HepG2 (cell line): ENCODE measurements at regions not wholly inside any gene's neighbourhood (a gene's known extent, or its start where the extent isn't known, plus 50 kb on each side); places are given as distances from the start of the nearest gene placed in this dataset.

Experiments
- ATAC-seq: fragments of 200-7000 bp; cut with Tn5 transposase; 3 replicates; pipeline ENCODE4 v1.9.1; 2020; ENCODE audit warnings: mild to moderate bottlenecking, moderate library complexity
- BruUV-seq: library from RNA; stranded (reverse); fragments of 400-500 nt; replicated peaks from 2 replicates; lab custom pipeline; 2021; lab: Mats Ljungman, UMichigan
- CTCF ChIA-PET: fragments of 300-600 bp; formaldehyde crosslinking; extraction: SDS; loops from one replicate; lab custom pipeline; 2021; ENCODE audit warnings: low total read pairs, inconsistent platforms, low intra/inter-chr PET ratio; lab: Yijun Ruan, JAX
- POLR2A ChIA-PET: fragments of 350-600 bp; sonication (Branson Sonifier 250); formaldehyde crosslinking; loops from one replicate; lab custom pipeline; 2020; ENCODE audit warnings: antibody characterized with exemption, inconsistent platforms; lab: Yijun Ruan, JAX
- DNase-seq: peaks from one replicate; pipeline ENCODE4 v3.0.0-alpha.2; 2015; ENCODE audit warnings: low spot score
- FAIRE-seq: peaks from 3 replicates; lab custom pipeline; 2011; peaks lifted over from hg19 to GRCh38; lab: Jason Lieb, UNC
- H2AFZ ChIP-seq: one replicate; pipeline ENCODE4 v1.6.1; 2011; ENCODE audit warnings: low read length, inconsistent platforms
- H3K27ac ChIP-seq: fragments of 300-600 bp; 3 replicates; pipeline ENCODE4 v1.8.0; 2011; ENCODE audit warnings: mixed run types, mild to moderate bottlenecking, mixed read lengths, low read length, inconsistent platforms; ENCODE audit not compliant: insufficient read depth; ENCODE audit errors: extremely low read length
- H3K27me3 ChIP-seq, 2 experiments: fragments of 200-600 bp in 1 of 2; 2 replicates in 1 of 2; 3 replicates in 1 of 2; pipeline versions ENCODE4 v1.6.0 to v1.8.0; 2011; ENCODE audit warnings: low read length in 2 of 2, mild to moderate bottlenecking in 2 of 2, moderate library complexity in 2 of 2, inconsistent platforms in 1 of 2; ENCODE audit not compliant: insufficient read depth in 2 of 2, control insufficient read depth in 1 of 2
- H3K36me3 ChIP-seq, 2 experiments: fragments of 200-600 bp in 1 of 2; replicated peaks in 1 of 2; 2 replicates in 1 of 2; 3 replicates in 1 of 2; pipeline versions ENCODE4 v1.5.1 to v1.8.0; 2011; ENCODE audit warnings: low read length in 2 of 2, inconsistent platforms in 1 of 2; ENCODE audit not compliant: insufficient read depth in 2 of 2, control insufficient read depth in 1 of 2
- H3K4me1 ChIP-seq: 2 replicates; pipeline ENCODE4 v1.5.1; 2012; ENCODE audit warnings: low read length, inconsistent platforms; ENCODE audit not compliant: insufficient read depth
- H3K4me2 ChIP-seq: 2 replicates; pipeline ENCODE4 v1.6.0; 2011; ENCODE audit warnings: low read depth, low read length, inconsistent platforms
- H3K4me3 ChIP-seq, 3 experiments: fragments of 200-600 bp in 1 of 3; sonication (generic), shearing (Covaris generic) in 1 of 3; replicated peaks in 1 of 3; 2 replicates each; pipeline ENCODE4 v1.5.1; 2011 to 2016; ENCODE audit warnings: low read length in 3 of 3, inconsistent platforms in 2 of 3, low read depth in 2 of 3, mild to moderate bottlenecking in 2 of 3, control low read depth in 1 of 3, mixed read lengths in 1 of 3; ENCODE audit not compliant: insufficient read depth in 1 of 3
- H3K79me2 ChIP-seq: one replicate; pipeline ENCODE4 v1.6.1; 2011; ENCODE audit warnings: low read length, inconsistent platforms; ENCODE audit not compliant: insufficient read depth
- H3K9ac ChIP-seq: 2 replicates; pipeline ENCODE4 v1.6.0; 2011; ENCODE audit warnings: mild to moderate bottlenecking, low read depth, low read length, inconsistent platforms; ENCODE audit not compliant: insufficient read depth
- H3K9me3 ChIP-seq: 2 replicates; pipeline ENCODE4 v1.5.1; 2012; ENCODE audit warnings: mild to moderate bottlenecking, low read length
- H4K20me1 ChIP-seq: 2 replicates; pipeline ENCODE4 v1.6.0; 2011; ENCODE audit warnings: inconsistent platforms, mild to moderate bottlenecking, low read length, moderate library complexity; ENCODE audit not compliant: insufficient read depth
- ELF4 ChIP-seq: sonication (generic); formaldehyde crosslinking; IDR thresholded peaks from 2 replicates; pipeline ENCODE4 v1.5.0; 2020; ENCODE audit warnings: missing genetic modification reagents, mild to moderate bottlenecking, moderate library complexity, borderline replicate concordance
- GATA4 ChIP-seq: sonication (generic); IDR thresholded peaks from 2 replicates; pipeline ENCODE4 v1.6.1; 2016; ENCODE audit warnings: antibody characterized with exemption, low read depth, borderline replicate concordance
- KMT2B ChIP-seq: IDR thresholded peaks from 2 replicates; pipeline ENCODE4 v1.6.1; 2016; ENCODE audit warnings: missing genetic modification reagents, missing compliant biosample characterization
- ZBTB38 ChIP-seq: sonication (generic); formaldehyde crosslinking; IDR thresholded peaks from 2 replicates; pipeline ENCODE4 v1.5.1; 2020; ENCODE audit warnings: mild to moderate bottlenecking, missing genetic modification reagents
- ZMYM2 ChIP-seq: sonication (generic); formaldehyde crosslinking; IDR thresholded peaks from 2 replicates; pipeline ENCODE4 v1.8.0; 2022; ENCODE audit warnings: mild to moderate bottlenecking, missing genetic modification reagents
- ZSCAN30 ChIP-seq: sonication (generic); formaldehyde crosslinking; IDR thresholded peaks from 2 replicates; pipeline ENCODE4 v1.5.0; 2020; ENCODE audit warnings: mild to moderate bottlenecking, missing genetic modification reagents
- WGBS: methylation state at CpG from one replicate; pipeline ENCODE4 v1.1.6; 2017; ENCODE audit warnings: low lambda C conversion rate; 5-methylcytosine and 5-hydroxymethylcytosine counted together
- in situ Hi-C: cut with HindIII; loops from 2 replicates; pipeline ENCODE4 v1.10.0; 2017; ENCODE audit warnings: low pct_unique_long_range_greater_than_20kb; ENCODE audit not compliant: extremely low pct_ligation_motif_present
- intact Hi-C: fragments of 100-400 bp; cut with micrococcal nuclease; formaldehyde crosslinking; loops from one replicate; pipeline ENCODE4 v1.10.0; 2022; ENCODE audit not compliant: unreplicated experiment
- TF ChIP-seq, protein P1 (sequence below): sonication (generic); formaldehyde crosslinking; IDR thresholded peaks from 2 replicates; pipeline ENCODE4 v1.4.0; 2020; ENCODE audit warnings: missing genetic modification reagents, borderline replicate concordance
- TF ChIP-seq, protein P2 (sequence below): fragments of 450-650 bp; IDR thresholded peaks from 2 replicates; pipeline ENCODE4 v1.6.1; 2016
- TF ChIP-seq, protein P3 (sequence below): sonication (generic); formaldehyde crosslinking; IDR thresholded peaks from 2 replicates; pipeline ENCODE4 v1.4.0; 2020; ENCODE audit warnings: missing genetic modification reagents
- TF ChIP-seq, protein P4 (sequence below): sonication (generic); formaldehyde crosslinking; IDR thresholded peaks from 2 replicates; pipeline ENCODE4 v1.9.0; 2021; ENCODE audit warnings: missing genetic modification reagents, borderline replicate concordance

DNA sequence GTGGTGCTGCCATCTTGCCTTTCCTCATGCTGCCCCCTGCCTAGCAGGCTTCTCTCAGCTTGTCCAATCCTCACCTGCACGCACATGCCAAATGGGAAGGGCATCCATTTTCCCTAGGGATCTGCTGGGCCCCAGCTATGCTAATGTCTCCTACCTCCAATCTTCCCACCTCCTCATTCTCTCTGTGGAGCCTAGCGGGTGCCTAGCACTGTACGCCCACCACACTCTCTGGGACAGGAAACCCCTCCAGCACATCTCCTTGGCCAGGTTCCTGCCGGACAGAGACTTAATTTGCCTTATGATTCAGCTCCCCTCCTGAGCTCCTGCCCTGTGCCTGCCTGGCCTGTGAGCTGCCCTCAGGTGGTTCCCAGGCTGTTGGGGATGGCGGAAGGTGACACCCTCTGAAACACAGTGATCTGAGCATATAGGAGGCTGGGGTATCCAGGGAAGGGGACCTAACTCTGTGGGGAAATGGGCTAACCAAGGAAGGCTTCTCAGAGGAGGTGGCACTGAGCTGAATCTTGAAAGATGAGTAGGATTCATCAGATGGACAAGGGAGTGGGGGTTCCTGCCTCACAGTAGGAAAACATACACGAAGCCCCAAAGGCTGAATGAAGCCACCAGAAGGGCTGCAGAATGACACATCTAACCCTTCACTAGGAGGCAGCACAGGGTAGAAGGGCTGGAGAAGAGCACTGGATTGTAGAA is 79.2 kb upstream of the WNT11 start:
- BruUV-seq: no TSS peak
- in situ Hi-C loops: no loop called here
- no peak overlapping the region for H3K9ac ChIP-seq
- no peak overlapping the region for H3K27ac ChIP-seq
- WGBS: 69% methylated on average over 6 of the region's 6 CpGs
- H2AFZ ChIP-seq: no peak overlapping the region
- no peaks in the 10 kb centered on the region for H3K36me3 ChIP-seq
- no peaks in the 10 kb centered on the region for H4K20me1 ChIP-seq
- CTCF ChIA-PET: no interaction called here
- intact Hi-C loops: no loop called here
- H3K4me1 ChIP-seq: no peaks in the 10 kb centered on the region
- POLR2A ChIA-PET: no interaction called here
- no peak for FAIRE-seq
- TF ChIP-seq, protein P1, sequence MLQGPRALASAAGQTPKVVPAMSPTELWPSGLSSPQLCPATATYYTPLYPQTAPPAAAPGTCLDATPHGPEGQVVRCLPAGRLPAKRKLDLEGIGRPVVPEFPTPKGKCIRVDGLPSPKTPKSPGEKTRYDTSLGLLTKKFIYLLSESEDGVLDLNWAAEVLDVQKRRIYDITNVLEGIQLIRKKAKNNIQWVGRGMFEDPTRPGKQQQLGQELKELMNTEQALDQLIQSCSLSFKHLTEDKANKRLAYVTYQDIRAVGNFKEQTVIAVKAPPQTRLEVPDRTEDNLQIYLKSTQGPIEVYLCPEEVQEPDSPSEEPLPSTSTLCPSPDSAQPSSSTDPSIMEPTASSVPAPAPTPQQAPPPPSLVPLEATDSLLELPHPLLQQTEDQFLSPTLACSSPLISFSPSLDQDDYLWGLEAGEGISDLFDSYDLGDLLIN (CRISPR knock-in tag): no peak
- TF ChIP-seq, all 625 proteins: peak for 0
- Histone ChIP-seq H3K4me2 (no peak overlapping the region), H3K4me3 (no peak overlapping the region), H3K9me3 (no peaks in the 10 kb centered on the region), H3K27me3 (peaks cover 5 to 49% of the 10 kb centered on the region in 2 experiments; a peak in 3 of 5 replicates), H3K79me2 (no peaks in the 10 kb centered on the region)
- DNase-seq (no peak), ATAC-seq (no peak)

DNA sequence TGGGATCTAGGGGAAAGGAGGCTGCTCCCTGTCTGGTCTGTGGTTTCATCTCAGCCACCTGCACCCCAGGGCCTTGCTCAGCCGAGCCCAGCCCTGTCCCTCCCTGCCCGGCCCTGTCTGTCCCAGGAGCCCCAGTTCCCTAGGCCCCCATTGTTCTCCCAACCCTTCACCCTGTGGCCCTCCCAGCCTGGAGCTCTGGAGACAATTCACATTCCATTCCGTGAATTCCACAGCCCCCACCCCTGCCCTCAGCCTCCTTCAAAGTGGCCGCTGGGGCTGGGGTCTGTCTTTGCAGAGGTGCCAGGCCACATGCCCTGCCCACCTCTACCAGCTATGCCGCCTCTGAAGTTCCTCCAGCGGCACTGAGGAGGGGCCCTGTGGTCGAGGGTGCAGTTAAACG is 77.9 kb upstream of the WNT11 start:
- Histone ChIP-seq H3K79me2 (no peaks in the 10 kb centered on the region), H3K4me2 (no peak overlapping the region), H3K27me3 (peaks cover 5 to 61% of the 10 kb centered on the region in 2 experiments; a peak in 3 of 5 replicates), H3K4me3 (no peak overlapping the region), H3K36me3 (no peaks in the 10 kb centered on the region), H2AFZ (no peak overlapping the region), H3K9me3 (no peaks in the 10 kb centered on the region), H3K27ac (no peak overlapping the region), H4K20me1 (no peaks in the 10 kb centered on the region), H3K4me1 (no peaks in the 10 kb centered on the region), H3K9ac (no peak overlapping the region)
- ChIA-PET CTCF (no interaction called here), POLR2A (no interaction called here)
- 20% methylated on average over 8 of the region's 8 CpGs for WGBS
- in situ Hi-C loops (no loop called here), intact Hi-C loops (no loop called here)
- no peak for ATAC-seq
- FAIRE-seq: no peak
- DNase-seq: no peak
- no TSS peak for BruUV-seq
- TF ChIP-seq ZMYM2 (CRISPR knock-in tag): no peak
- TF ChIP-seq, protein P2, sequence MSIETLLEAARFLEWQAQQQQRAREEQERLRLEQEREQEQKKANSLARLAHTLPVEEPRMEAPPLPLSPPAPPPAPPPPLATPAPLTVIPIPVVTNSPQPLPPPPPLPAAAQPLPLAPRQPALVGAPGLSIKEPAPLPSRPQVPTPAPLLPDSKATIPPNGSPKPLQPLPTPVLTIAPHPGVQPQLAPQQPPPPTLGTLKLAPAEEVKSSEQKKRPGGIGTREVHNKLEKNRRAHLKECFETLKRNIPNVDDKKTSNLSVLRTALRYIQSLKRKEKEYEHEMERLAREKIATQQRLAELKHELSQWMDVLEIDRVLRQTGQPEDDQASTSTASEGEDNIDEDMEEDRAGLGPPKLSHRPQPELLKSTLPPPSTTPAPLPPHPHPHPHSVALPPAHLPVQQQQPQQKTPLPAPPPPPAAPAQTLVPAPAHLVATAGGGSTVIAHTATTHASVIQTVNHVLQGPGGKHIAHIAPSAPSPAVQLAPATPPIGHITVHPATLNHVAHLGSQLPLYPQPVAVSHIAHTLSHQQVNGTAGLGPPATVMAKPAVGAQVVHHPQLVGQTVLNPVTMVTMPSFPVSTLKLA: no peak
- no peak for TF ChIP-seq ELF4 (CRISPR knock-in tag)
- TF ChIP-seq ZSCAN30: no peak
- no peak for TF ChIP-seq ZBTB38 (CRISPR knock-in tag)
- no peak for TF ChIP-seq KMT2B (CRISPR knock-in tag)
- no peak for TF ChIP-seq GATA4
- TF ChIP-seq, protein P3, sequence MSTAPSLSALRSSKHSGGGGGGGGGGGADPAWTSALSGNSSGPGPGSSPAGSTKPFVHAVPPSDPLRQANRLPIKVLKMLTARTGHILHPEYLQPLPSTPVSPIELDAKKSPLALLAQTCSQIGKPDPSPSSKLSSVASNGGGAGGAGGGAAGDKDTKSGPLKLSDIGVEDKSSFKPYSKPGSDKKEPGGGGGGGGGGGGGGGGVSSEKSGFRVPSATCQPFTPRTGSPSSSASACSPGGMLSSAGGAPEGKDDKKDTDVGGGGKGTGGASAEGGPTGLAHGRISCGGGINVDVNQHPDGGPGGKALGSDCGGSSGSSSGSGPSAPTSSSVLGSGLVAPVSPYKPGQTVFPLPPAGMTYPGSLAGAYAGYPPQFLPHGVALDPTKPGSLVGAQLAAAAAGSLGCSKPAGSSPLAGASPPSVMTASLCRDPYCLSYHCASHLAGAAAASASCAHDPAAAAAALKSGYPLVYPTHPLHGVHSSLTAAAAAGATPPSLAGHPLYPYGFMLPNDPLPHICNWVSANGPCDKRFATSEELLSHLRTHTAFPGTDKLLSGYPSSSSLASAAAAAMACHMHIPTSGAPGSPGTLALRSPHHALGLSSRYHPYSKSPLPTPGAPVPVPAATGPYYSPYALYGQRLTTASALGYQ (CRISPR knock-in tag): no peak
- TF ChIP-seq, protein P4, sequence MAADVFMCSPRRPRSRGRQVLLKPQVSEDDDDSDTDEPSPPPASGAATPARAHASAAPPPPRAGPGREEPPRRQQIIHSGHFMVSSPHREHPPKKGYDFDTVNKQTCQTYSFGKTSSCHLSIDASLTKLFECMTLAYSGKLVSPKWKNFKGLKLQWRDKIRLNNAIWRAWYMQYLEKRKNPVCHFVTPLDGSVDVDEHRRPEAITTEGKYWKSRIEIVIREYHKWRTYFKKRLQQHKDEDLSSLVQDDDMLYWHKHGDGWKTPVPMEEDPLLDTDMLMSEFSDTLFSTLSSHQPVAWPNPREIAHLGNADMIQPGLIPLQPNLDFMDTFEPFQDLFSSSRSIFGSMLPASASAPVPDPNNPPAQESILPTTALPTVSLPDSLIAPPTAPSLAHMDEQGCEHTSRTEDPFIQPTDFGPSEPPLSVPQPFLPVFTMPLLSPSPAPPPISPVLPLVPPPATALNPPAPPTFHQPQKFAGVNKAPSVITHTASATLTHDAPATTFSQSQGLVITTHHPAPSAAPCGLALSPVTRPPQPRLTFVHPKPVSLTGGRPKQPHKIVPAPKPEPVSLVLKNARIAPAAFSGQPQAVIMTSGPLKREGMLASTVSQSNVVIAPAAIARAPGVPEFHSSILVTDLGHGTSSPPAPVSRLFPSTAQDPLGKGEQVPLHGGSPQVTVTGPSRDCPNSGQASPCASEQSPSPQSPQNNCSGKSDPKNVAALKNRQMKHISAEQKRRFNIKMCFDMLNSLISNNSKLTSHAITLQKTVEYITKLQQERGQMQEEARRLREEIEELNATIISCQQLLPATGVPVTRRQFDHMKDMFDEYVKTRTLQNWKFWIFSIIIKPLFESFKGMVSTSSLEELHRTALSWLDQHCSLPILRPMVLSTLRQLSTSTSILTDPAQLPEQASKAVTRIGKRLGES (CRISPR knock-in tag): no peak
